Fibroblast of lung (primary cell): ENCODE measurements at regions not wholly inside any gene's neighbourhood (a gene's known extent, or its start where the extent isn't known, plus 50 kb on each side); places are given as distances from the start of the nearest gene placed in this dataset.

ENCODE experiments used
- DNase-seq, 2 donors: peaks; one replicate each; pipeline versions ENCODE4 v3.0.0 to v3.0.0-alpha.2; 2010; ENCODE audit warnings: low read depth in 2 of 2
- H2AFZ ChIP-seq: 2 replicates; pipeline ENCODE4 v1.5.1; 2012; ENCODE audit warnings: low read length, control low read depth, inconsistent platforms
- H3K27ac ChIP-seq: 2 replicates; pipeline ENCODE4 v1.5.1; 2011; ENCODE audit warnings: low read length, control low read depth; ENCODE audit not compliant: insufficient read depth
- H3K27me3 ChIP-seq: 2 replicates; pipeline ENCODE4 v1.5.1; 2011; ENCODE audit warnings: mild to moderate bottlenecking, low read length; ENCODE audit not compliant: control insufficient read depth, insufficient read depth
- H3K36me3 ChIP-seq: 2 replicates; pipeline ENCODE4 v1.5.1; 2011; ENCODE audit warnings: low read length; ENCODE audit not compliant: control insufficient read depth, insufficient read depth
- H3K4me1 ChIP-seq: 2 replicates; pipeline ENCODE4 v1.5.1; 2011; ENCODE audit warnings: low read length; ENCODE audit not compliant: control insufficient read depth, insufficient read depth; ENCODE audit errors: extremely low read depth
- H3K4me2 ChIP-seq: 2 replicates; pipeline ENCODE4 v1.5.1; 2011; ENCODE audit warnings: low read length, control low read depth; ENCODE audit not compliant: insufficient read depth; ENCODE audit errors: extremely low read depth
- H3K4me3 ChIP-seq, 4 experiments: fragments of 200-600 bp in 1 of 4; sonication (generic) in 1 of 4; replicated peaks in 1 of 4; 2 replicates each; pipeline ENCODE4 v1.5.1; 2011 to 2016; ENCODE audit warnings: low read length in 4 of 4, low read depth in 3 of 4, mild to moderate bottlenecking in 3 of 4, control low read depth in 2 of 4, inconsistent platforms in 1 of 4, mixed read lengths in 1 of 4; ENCODE audit not compliant: insufficient read depth in 1 of 4; ENCODE audit errors: control extremely low read depth in 1 of 4
- H3K79me2 ChIP-seq: 2 replicates; pipeline ENCODE4 v1.5.1; 2012; ENCODE audit warnings: mild to moderate bottlenecking, low read length, inconsistent platforms; ENCODE audit not compliant: control insufficient read depth, insufficient read depth
- H3K9ac ChIP-seq: 2 replicates; pipeline ENCODE4 v1.5.1; 2011; ENCODE audit warnings: mild to moderate bottlenecking, low read length, control low read depth; ENCODE audit not compliant: insufficient read depth
- H3K9me3 ChIP-seq: 2 replicates; pipeline ENCODE4 v1.5.1; 2012; ENCODE audit warnings: low read depth, low read length; ENCODE audit not compliant: control insufficient read depth, insufficient read depth
- H4K20me1 ChIP-seq: 2 replicates; pipeline ENCODE4 v1.5.1; 2011; ENCODE audit warnings: low read length; ENCODE audit not compliant: control insufficient read depth, insufficient read depth; ENCODE audit errors: extremely low read depth
- EZH2 ChIP-seq: IDR thresholded peaks from 2 replicates; pipeline ENCODE4 v1.5.1; 2012; ENCODE audit warnings: low read length, control low read depth, mild to moderate bottlenecking; ENCODE audit errors: missing control alignments
- TF ChIP-seq, protein P1 (sequence below), 2 donors: IDR thresholded peaks in 1 of 2; conservative IDR thresholded peaks in 1 of 2; 1 replicate in 1 of 2; 2 replicates in 1 of 2; pipeline ENCODE4 v1.5.1; 2011 to 2012; ENCODE audit warnings: low read length in 2 of 2, control low read depth in 1 of 2, inconsistent platforms in 1 of 2, low read depth in 1 of 2, mild to moderate bottlenecking in 1 of 2

DNA sequence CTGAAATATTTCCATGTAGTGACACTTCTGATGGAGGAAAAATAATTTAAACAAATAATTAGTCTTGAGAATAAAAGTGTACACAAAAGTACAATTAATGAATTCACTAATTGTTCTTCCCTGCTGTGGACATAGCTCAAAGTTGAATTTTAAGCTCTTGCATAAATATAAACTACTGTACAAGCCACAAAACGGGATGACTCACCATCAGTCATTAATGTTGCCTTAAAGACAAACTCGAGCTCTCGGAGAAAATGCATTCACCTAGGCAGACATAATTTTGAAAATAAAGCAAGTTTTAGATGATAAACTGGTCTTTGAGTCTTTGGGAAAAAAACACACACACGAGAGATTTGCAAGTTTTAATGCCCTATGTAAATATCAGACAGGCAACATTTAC is 436.4 kb downstream of the ZNF521 start:
- H3K79me2 ChIP-seq, result no peaks in the 10 kb centered on the region
- no peak overlapping the region for H3K4me3 ChIP-seq
- peak; percentile 54 to 62 for DNase-seq
- H3K9me3 ChIP-seq, result no peaks in the 10 kb centered on the region
- H3K9ac ChIP-seq, result no peak overlapping the region
- no peak overlapping the region for H3K4me2 ChIP-seq
- H3K27ac ChIP-seq, result no peak overlapping the region
- no peak for TF ChIP-seq EZH2
- TF ChIP-seq, protein P1, sequence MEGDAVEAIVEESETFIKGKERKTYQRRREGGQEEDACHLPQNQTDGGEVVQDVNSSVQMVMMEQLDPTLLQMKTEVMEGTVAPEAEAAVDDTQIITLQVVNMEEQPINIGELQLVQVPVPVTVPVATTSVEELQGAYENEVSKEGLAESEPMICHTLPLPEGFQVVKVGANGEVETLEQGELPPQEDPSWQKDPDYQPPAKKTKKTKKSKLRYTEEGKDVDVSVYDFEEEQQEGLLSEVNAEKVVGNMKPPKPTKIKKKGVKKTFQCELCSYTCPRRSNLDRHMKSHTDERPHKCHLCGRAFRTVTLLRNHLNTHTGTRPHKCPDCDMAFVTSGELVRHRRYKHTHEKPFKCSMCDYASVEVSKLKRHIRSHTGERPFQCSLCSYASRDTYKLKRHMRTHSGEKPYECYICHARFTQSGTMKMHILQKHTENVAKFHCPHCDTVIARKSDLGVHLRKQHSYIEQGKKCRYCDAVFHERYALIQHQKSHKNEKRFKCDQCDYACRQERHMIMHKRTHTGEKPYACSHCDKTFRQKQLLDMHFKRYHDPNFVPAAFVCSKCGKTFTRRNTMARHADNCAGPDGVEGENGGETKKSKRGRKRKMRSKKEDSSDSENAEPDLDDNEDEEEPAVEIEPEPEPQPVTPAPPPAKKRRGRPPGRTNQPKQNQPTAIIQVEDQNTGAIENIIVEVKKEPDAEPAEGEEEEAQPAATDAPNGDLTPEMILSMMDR (conservative IDR thresholded peaks at IDR 0.05 in 1 of 2, IDR thresholded peaks at IDR 0.05 in 1 of 2; ENCODE audit: low read depth in 1 of 2, low read length in 2 of 2), result no peak
- no peak overlapping the region for H2AFZ ChIP-seq
- H4K20me1 ChIP-seq, result no peaks in the 10 kb centered on the region
- no peaks in the 10 kb centered on the region for H3K36me3 ChIP-seq
- no peaks in the 10 kb centered on the region for H3K27me3 ChIP-seq
- no peaks in the 10 kb centered on the region for H3K4me1 ChIP-seq

- Histone ChIP-seq H3K79me2 (no peaks in the 10 kb centered on the region), H3K4me3 (no peak overlapping the region), H3K36me3 (no peaks in the 10 kb centered on the region), H4K20me1 (no peaks in the 10 kb centered on the region), H3K9ac (no peak overlapping the region), H3K27me3 (no peaks in the 10 kb centered on the region), H3K4me1 (no peaks in the 10 kb centered on the region), H3K27ac (no peak overlapping the region), H2AFZ (no peak overlapping the region), H3K4me2 (no peak overlapping the region), H3K9me3 (no peaks in the 10 kb centered on the region)
- DNase-seq, result no peak
- TF ChIP-seq EZH2, result no peak
- TF ChIP-seq, protein P1 (conservative IDR thresholded peaks at IDR 0.05 in 1 of 2, IDR thresholded peaks at IDR 0.05 in 1 of 2; ENCODE audit: low read depth in 1 of 2, low read length in 2 of 2), result no peak
Measured at GRCh38 chr18:24917767-24918166, 434.2 kb downstream of the ZNF521 start.

DNA sequence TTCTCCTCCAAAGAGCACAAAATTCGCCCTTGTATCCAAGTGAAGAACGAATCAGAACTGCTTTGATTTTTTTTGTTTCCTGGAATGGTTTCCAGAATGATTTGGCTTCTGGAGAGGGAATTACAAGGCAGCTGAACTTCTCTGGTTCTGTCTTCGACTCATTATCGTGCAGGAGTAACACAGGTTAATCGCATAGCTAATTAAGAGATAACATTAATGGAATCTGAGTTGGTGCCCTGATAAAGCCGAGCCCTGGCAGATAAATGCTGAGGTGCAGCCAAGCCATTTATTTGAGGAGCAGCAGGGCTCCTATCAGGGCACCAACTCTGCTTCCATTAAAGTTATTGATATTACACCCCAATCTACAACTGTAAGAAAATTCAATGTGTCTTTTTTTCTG is 433.7 kb downstream of the ZNF521 start:
- no peak for DNase-seq
- H3K36me3 ChIP-seq, result no peaks in the 10 kb centered on the region
- no peak overlapping the region for H3K4me2 ChIP-seq
- no peaks in the 10 kb centered on the region for H3K79me2 ChIP-seq
- no peaks in the 10 kb centered on the region for H3K27me3 ChIP-seq
- no peak for TF ChIP-seq EZH2
- TF ChIP-seq, protein P1 (conservative IDR thresholded peaks at IDR 0.05 in 1 of 2, IDR thresholded peaks at IDR 0.05 in 1 of 2; ENCODE audit: low read depth in 1 of 2, low read length in 2 of 2), result no peak
- H3K4me1 ChIP-seq, result no peaks in the 10 kb centered on the region
- H3K4me3 ChIP-seq, result no peak overlapping the region
- no peak overlapping the region for H3K27ac ChIP-seq
- H3K9ac ChIP-seq, result no peak overlapping the region
- no peaks in the 10 kb centered on the region for H3K9me3 ChIP-seq
- no peaks in the 10 kb centered on the region for H4K20me1 ChIP-seq
- H2AFZ ChIP-seq, result no peak overlapping the region
